Endothelial cell (in vitro differentiated cells): ENCODE measurements at regions not wholly inside any gene's neighbourhood (a gene's known extent, or its start where the extent isn't known, plus 50 kb on each side); places are given as distances from the start of the nearest gene placed in this dataset.

Source experiments
- DNase-seq: peaks from one replicate; pipeline ENCODE4 v3.0.0; 2021; ENCODE audit warnings: low spot score
- H3K27ac Mint-ChIP-seq: one replicate; pipeline ENCODE4 v1.8.0; 2021; ENCODE audit warnings: mixed read lengths, inconsistent platforms; ENCODE audit not compliant: unreplicated experiment
- H3K27me3 Mint-ChIP-seq: one replicate; pipeline ENCODE4 v1.8.0; 2021; ENCODE audit warnings: mild to moderate bottlenecking, moderate library complexity, mixed read lengths, inconsistent platforms; ENCODE audit not compliant: unreplicated experiment
- H3K36me3 Mint-ChIP-seq: one replicate; pipeline ENCODE4 v1.8.0; 2021; ENCODE audit warnings: mild to moderate bottlenecking, low read depth, mixed read lengths, inconsistent platforms; ENCODE audit not compliant: unreplicated experiment
- H3K4me1 Mint-ChIP-seq: one replicate; pipeline ENCODE4 v1.8.0; 2021; ENCODE audit warnings: mild to moderate bottlenecking, mixed read lengths, inconsistent platforms; ENCODE audit not compliant: unreplicated experiment
- H3K4me3 Mint-ChIP-seq: one replicate; pipeline ENCODE4 v1.8.0; 2021; ENCODE audit warnings: mild to moderate bottlenecking, mixed read lengths, inconsistent platforms; ENCODE audit not compliant: unreplicated experiment
- H3K9me3 Mint-ChIP-seq: one replicate; pipeline ENCODE4 v1.8.0; 2021; ENCODE audit warnings: mixed read lengths, inconsistent platforms; ENCODE audit not compliant: unreplicated experiment
- CTCF ChIP-seq: fragments of 200-600 bp; sonication (generic); IDR thresholded peaks from one replicate; pipeline ENCODE4 v1.5.0; 2021; ENCODE audit warnings: antibody characterized with exemption; ENCODE audit not compliant: unreplicated experiment

DNA sequence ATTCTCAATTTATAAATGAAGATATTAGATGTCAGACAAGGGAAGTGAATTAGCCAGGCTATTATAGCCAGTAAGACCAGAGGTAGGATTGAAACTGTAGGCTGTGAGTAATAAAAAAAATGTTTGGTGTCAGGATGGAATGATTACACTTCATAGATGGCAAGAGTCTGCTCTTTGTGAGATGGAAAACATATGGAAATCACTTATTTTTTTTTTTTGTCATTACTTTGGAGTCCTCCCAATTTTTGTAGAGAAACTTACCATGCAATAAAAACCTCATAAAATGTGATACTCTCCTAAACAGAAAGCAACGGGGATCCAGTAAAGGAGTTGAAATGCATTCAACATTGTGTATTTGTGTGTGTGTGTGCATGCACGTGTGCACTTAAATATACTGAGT, 532.7 kb upstream of the CDH8 start:
- H3K4me3 Mint-ChIP-seq: no peak overlapping the region
- no peaks in the 10 kb centered on the region for H3K36me3 Mint-ChIP-seq
- H3K9me3 Mint-ChIP-seq: no peaks in the 10 kb centered on the region
- no peaks in the 10 kb centered on the region for H3K4me1 Mint-ChIP-seq
- no peak for TF ChIP-seq CTCF
- H3K27ac Mint-ChIP-seq: no peak overlapping the region
- DNase-seq: no peak
- H3K27me3 Mint-ChIP-seq: no peaks in the 10 kb centered on the region

- Mint-ChIP-seq H3K9me3 (no peaks in the 10 kb centered on the region), H3K27ac (no peak overlapping the region), H3K4me3 (no peak overlapping the region), H3K4me1 (no peaks in the 10 kb centered on the region), H3K36me3 (no peaks in the 10 kb centered on the region), H3K27me3 (no peaks in the 10 kb centered on the region)
- no peak for TF ChIP-seq CTCF
- no peak for DNase-seq
Measured at GRCh38 chr16:62565706-62566105, 529.5 kb upstream of the CDH8 start.

GRCh38 chr16:62564291-62564690, 528.1 kb upstream of the CDH8 start:
- TF ChIP-seq CTCF: no peak
- DNase-seq: no peak
- Mint-ChIP-seq H3K4me1 (no peaks in the 10 kb centered on the region), H3K36me3 (no peaks in the 10 kb centered on the region), H3K27ac (no peak overlapping the region), H3K27me3 (no peaks in the 10 kb centered on the region), H3K9me3 (no peaks in the 10 kb centered on the region), H3K4me3 (no peak overlapping the region)

DNA sequence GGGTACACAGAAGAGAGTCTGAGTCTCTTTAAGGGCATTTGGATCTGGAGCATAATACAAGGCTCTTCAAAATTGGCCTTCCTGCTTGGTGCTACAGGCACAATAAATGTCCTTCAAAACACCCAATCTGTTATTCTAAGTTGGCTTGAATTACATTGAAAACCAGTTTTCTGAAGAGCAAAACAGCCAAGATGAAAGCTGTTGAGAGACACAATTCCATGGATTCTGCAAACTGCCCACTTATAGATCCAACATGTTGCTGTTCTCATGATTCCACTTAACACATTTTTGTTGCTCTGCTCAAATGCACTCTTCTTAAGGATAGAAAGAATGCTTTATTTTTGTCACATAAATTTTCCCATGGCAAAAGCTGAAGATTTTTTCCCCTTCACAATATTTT, 525.9 kb upstream of the CDH8 start:
- no peak for DNase-seq
- Mint-ChIP-seq H3K36me3 (no peaks in the 10 kb centered on the region), H3K27me3 (peaks cover 2% of the 10 kb centered on the region), H3K9me3 (no peaks in the 10 kb centered on the region), H3K27ac (no peak overlapping the region), H3K4me3 (no peak overlapping the region), H3K4me1 (no peaks in the 10 kb centered on the region)
- no peak for TF ChIP-seq CTCF

DNA sequence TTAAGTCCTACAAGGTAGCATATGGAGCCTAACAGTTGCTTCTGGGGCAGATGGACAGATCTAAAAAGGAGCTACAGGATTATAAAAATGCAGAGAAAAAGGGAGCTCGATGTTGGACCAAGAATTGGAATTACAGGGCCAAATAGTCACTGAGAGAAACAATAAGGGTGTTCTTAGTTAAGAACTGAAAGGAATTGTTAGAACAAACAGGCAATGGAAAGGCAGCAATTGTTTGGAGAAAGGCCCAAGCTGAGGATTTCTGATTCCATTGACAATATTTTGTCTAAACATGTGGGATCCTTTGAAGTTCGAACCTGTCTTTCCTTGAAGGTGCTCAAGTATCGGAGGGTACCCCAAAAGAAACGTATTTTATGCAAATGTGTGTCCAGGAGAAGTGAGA, 513.6 kb upstream of the CDH8 start:
- TF ChIP-seq CTCF: no peak
- no peak for DNase-seq
- Mint-ChIP-seq H3K4me1 (no peaks in the 10 kb centered on the region), H3K9me3 (no peaks in the 10 kb centered on the region), H3K27me3 (no peaks in the 10 kb centered on the region), H3K36me3 (peaks cover 9% of the 10 kb centered on the region), H3K4me3 (no peak overlapping the region), H3K27ac (no peak overlapping the region)
